NCI-H1092 treated with DMSO at 0.1 percent for 48 hours (cell line): ENCODE measurements at regions not wholly inside any gene's neighbourhood (a gene's known extent, or its start where the extent isn't known, plus 50 kb on each side); places are given as distances from the start of the nearest gene placed in this dataset.
"Not testable (repeated sequence)": the region's sequence is repeated elsewhere in the genome, so short reads cannot be mapped to it uniquely, and the experiment has no call there.

Source experiments
- DNase-seq: peaks from one replicate; lab custom pipeline; 2025; lab: John Stamatoyannopoulos, UW

GRCh38 chr7:13092708-13093005 is 405.2 kb downstream of the ARL4A start:
- no peak for DNase-seq

GRCh38 chr7:13093160-13093559 is 405.7 kb downstream of the ARL4A start:
- no peak for DNase-seq

GRCh38 chr7:13097499-13097898 is 410.1 kb downstream of the ARL4A start:
- DNase-seq: no peak

- DNase-seq: no peak
Measured at GRCh38 chr7:13098161-13098560, 410.7 kb downstream of the ARL4A start.

- no peak for DNase-seq
Measured at GRCh38 chr7:13099154-13099795, 411.8 kb downstream of the ARL4A start.

- no peak for DNase-seq
Measured at GRCh38 chr7:13104128-13104527, 416.7 kb downstream of the ARL4A start.

- no peak for DNase-seq
Measured at GRCh38 chr7:13105209-13105608, 417.8 kb downstream of the ARL4A start.

- no peak for DNase-seq
Measured at GRCh38 chr7:13106513-13106912, 419.1 kb downstream of the ARL4A start.

GRCh38 chr7:13107291-13107690 is 419.9 kb downstream of the ARL4A start:
- DNase-seq: no peak

- no peak for DNase-seq
Measured at GRCh38 chr7:13108061-13108460, 420.6 kb downstream of the ARL4A start.

GRCh38 chr7:13109201-13109600 is 421.8 kb downstream of the ARL4A start:
- no peak for DNase-seq

GRCh38 chr7:13110107-13110506 is 422.7 kb downstream of the ARL4A start:
- no peak for DNase-seq

GRCh38 chr7:13111230-13111629 is 423.8 kb downstream of the ARL4A start:
- DNase-seq: no peak

- DNase-seq: not testable (repeated sequence)
Measured at GRCh38 chr7:13114240-13114639, 426.8 kb downstream of the ARL4A start.

GRCh38 chr7:13115157-13115772 is 427.8 kb downstream of the ARL4A start:
- no peak for DNase-seq

GRCh38 chr7:13115855-13116254 is 428.4 kb downstream of the ARL4A start:
- no peak for DNase-seq

GRCh38 chr7:13117103-13117502 is 429.7 kb downstream of the ARL4A start:
- peak; percentile 41 for DNase-seq

GRCh38 chr7:13117592-13117991 is 430.2 kb downstream of the ARL4A start:
- no peak for DNase-seq

GRCh38 chr7:13124629-13125028 is 437.2 kb downstream of the ARL4A start:
- not testable (repeated sequence) for DNase-seq

- no peak for DNase-seq
Measured at GRCh38 chr7:13126347-13126746, 438.9 kb downstream of the ARL4A start.

- DNase-seq: no peak
Measured at GRCh38 chr7:13130321-13130720, 442.9 kb downstream of the ARL4A start.

GRCh38 chr7:13130906-13131305 is 443.5 kb downstream of the ARL4A start:
- not testable (repeated sequence) for DNase-seq

GRCh38 chr7:13132314-13132713 is 444.9 kb downstream of the ARL4A start:
- DNase-seq: no peak

GRCh38 chr7:13136345-13136744 is 448.9 kb downstream of the ARL4A start:
- DNase-seq: not testable (repeated sequence)
